DMS 273 (cell line): ENCODE measurements at regions not wholly inside any gene's neighbourhood (a gene's known extent, or its start where the extent isn't known, plus 50 kb on each side); places are given as distances from the start of the nearest gene placed in this dataset.

Experiments used
- DNase-seq: peaks from one replicate; lab custom pipeline; 2025; ENCODE audit not compliant: unreplicated experiment; lab: John Stamatoyannopoulos, UW

DNA sequence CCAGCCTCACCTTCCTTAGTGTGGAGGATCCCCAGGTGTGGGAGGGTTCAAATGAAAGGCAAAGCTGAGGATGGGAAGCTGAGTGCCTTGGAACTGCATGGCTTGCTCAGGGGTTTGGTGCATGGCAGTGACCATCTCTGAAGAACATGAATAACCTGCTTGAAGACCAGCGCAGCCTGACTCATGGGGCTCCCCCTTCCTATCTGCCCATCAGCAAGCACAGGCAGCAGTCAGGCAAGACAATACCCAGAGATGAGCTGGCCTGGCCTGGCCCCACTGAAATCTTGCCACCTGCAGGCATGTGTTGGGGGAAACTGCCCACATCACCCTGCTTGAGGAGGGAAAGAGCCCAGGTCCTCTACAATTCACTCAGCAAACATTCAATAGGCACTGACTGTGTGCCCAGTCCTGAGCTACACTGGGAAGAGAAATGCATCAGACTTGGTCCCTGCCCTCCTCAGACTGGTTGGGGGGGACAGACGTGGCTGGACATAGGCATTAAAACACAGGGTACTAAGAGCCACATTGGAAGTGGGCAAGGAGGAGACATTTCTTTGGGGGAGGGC, 105.0 kb upstream of the ALDH1B1 start:
- DNase-seq, result no peak

DNA sequence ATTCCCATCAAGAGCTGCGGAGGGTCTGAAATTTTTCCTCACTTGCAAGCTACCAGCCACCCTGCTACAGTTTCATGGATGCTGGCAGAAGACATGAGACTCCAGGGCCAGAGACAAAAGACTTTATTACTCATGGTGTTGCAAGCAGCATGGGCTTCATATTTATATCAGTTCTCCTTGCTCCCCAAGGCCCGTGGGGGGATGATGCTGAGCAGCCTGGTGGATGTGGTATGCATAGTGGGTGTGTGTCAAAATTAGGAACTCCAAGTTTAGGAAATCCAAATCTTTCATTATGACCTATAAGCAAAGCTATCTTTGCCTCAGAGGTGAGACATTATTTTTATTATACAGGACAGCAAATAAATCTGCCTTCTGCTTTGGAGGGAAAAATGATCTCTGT, 105.7 kb upstream of the ALDH1B1 start:
- no peak for DNase-seq

DNA sequence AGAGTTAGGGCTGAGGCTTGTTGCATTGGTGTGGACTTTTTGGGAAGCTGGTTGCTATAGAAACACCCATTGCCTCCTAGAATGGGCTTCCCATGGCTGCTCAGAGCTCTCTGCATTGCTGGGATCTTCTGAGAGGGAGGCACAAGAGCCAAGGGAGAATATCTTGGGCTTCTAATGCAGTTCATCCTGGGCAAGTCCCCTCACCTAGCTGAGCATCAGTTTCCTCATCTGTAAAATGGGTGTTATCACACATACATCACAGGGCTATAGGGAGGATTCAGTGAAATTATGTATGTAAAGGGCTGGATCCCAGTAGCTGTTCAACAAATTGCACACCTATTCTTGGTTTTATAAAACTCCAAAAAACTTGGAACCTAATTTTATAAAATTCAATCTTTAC, 106.1 kb upstream of the ALDH1B1 start:
- no peak for DNase-seq

DNA sequence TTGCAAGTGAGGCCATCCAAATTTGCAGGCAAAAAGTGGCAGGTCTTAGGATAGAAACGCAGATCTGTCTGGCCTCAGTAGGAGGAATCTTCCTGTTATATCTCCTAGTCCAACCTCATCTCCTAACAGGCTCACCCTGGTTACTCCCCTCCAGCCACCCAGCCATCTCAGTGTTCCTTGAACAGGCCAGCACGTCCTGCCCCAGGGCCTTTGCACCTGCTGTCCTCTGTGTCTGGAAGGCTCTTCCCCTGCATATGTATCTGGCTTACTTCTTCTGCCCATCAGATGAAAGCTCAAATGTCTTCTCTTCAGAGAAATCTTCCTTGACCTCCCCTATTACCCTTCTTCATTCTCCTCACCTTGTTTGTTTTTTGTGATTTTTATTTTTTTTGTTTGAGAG, 107.3 kb upstream of the ALDH1B1 start:
- DNase-seq, result no peak

DNA sequence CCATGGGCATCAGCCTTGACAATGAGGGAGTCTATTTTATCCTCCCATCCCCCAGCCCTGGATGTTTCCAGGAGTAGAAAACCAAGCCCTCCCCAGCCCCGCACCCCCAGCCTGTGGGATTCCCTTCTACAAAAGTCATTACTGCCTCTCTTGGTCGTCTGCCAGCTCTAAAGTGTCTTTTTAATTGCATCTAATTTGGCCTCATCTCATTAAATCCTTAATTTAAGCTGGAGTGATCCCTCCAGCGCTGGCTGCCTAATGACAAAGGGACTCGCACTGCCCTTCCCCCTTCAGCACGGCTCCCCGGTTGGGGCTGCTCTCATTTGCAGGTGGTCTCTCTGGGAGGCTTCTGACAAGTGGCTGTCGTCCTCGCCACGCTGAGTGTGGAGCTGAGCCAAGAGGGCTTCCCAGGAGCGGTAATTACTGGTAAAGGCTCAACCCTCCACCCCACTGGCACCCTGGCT, 107.9 kb upstream of the ALDH1B1 start:
- peak; percentile 23 for DNase-seq

DNA sequence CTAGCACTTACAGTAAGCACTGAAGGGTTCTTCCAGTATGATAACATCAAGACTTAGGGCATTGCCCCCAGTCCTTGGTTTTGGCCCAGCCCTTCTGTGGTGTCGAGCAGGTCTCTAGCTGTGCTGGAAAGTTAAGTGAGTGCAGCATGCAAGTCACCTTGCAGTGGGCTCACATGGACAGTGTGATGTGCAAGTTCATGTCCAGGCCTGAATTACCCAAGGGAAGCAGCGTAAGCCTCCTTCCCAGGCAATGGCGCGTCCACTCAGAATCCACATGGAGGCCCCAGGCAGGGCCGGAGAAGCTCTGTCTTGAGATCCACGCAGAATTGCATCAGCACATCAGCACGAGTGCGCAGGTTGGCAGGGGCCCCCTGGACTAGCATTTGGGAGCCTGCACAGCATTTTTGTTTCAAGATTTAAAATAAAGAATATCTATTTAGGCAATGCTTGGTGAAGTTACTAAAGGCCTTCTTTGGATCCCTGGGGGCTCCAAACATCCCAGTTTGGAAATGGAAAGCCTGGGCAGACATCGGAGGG, 108.4 kb upstream of the ALDH1B1 start:
- no peak for DNase-seq

DNA sequence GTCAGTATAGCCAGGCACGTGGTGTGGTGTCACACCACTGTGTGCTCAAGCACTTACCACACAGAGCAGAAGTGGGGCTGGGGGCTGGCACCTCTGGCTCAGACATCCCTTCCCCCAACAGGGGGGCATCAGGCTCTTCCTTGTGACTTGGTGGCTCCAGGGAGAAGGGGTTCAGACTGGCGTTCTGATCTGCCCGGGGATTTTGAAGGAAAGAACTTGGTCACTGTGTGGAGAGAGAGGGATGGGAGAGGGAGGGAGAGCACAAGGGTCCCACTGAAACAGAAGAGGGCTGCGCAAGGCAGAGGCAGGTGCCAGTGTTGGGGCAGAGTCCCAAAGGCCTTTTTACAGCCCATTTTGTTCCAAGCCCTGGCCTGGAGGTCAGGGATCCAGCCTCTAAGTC, 109.7 kb upstream of the ALDH1B1 start:
- DNase-seq, result no peak

DNA sequence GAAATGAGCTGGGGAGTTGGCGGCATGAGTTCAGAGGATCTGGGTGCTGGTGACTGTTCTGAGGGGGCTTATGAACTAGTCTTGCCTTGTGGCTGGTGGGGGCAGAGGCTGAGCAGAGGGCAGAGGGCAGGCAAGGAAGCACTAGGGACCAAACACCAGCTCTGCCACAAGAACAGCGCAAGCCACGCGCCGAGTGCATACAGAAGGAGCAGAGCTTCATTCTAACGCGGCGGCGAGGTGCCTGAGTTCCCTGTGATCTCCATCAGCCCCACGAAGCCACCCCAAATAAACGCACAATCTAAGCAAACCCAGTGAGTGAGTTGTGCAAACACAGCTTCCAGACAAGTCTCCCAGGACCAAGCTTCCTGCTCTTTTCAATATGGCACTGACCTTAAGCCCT, 110.6 kb upstream of the ALDH1B1 start:
- DNase-seq, result no peak

DNA sequence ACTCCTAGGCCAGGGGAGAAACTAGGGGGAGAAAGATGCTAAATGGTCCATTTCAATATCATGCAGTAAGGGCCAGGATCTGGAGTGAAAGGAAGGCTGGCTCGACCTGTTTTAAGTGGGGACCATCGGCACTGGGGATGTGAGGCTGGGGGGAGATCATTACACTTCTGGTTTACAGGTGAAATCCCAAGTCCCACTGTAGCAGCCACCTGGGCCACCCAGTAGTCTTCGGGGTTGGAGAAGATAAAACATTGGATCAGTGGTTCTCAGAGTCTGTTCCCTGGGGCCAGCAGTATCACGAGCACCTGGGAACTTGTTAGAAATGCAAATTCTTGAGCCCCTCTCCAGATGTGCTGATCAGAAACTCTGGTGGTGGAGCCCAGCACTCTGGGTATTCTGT, 111.3 kb upstream of the ALDH1B1 start:
- no peak for DNase-seq

DNA sequence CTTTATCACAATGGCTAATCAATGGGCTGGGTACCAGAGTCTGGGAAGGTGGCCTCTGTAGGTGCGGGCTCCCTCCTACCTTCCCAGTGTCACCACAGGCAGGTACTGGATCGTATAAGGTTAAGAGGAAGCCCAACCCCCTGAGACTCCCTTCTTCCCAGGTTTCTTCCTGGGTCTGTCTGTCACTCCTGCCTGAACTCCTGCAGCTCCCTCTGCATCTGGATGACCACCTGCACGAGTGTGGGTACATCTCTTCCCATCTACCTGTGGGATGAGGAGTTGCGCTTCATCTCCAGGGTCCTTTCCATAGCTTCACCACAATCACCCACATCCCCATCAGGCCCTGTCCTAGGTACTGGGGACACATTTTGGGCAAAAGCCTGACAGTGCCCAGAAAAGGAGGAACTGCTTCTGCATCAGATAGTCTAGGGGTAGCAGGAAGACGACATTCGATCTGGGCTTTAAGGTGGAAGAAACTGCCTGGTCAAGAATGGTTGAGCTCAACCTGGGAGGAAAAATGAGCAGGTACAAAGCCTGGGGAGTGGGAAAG, 112.2 kb upstream of the ALDH1B1 start:
- no peak for DNase-seq

DNA sequence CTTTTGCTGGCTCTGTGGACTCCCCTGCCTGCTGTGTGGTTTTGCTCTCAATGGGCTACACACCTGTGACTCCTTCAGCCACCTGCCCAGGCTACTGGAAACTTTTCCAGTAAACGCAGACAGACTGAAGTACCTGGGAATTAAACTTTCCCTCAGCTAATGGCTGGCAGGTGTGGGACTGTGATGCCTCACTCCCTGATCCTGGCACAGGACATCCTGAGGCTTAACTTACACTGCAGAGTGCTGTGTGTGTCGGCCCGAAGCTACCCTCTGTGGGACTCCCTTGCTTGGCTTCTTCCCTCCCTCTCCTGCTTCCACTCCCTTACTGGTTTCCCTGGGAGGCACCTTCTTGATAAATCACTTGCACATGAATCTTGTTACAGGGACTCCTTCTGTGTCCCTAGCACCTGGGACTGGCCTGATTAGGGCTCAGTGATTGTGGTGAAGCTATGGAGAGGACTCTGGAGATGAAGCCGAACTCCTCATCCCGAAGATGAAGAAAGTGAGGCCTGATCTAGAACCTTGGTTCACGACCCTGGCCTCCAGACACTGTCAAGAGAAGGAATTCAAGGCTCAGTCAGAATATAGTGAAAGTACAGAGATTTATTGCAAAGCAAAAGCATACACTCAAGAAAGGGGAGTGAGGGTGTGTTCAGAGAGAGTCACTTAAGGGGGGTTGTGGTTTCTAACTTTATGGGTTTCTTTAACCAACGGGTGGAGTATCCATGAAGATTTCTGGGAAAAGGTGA, 113.4 kb upstream of the ALDH1B1 start:
- DNase-seq, result no peak

DNA sequence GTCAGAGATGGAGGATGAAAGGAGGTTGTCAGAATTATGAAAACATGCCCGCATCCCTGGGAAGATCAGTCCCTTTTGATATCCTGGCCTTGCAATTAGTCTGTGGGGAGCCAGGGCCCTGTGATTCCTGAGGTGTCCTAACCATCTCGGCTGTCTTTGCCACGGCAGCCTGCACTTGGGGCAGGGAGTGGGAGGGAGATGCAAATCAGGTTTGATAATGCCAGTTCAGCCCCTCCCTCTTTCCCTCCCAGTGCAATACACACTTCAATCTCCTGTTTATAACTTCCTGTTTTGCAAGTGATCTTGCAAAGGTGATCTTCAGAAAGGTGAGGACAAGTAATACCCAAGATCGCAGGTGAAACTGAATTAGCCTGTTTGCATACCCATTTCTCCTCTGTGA, 114.0 kb upstream of the ALDH1B1 start:
- no peak for DNase-seq

DNA sequence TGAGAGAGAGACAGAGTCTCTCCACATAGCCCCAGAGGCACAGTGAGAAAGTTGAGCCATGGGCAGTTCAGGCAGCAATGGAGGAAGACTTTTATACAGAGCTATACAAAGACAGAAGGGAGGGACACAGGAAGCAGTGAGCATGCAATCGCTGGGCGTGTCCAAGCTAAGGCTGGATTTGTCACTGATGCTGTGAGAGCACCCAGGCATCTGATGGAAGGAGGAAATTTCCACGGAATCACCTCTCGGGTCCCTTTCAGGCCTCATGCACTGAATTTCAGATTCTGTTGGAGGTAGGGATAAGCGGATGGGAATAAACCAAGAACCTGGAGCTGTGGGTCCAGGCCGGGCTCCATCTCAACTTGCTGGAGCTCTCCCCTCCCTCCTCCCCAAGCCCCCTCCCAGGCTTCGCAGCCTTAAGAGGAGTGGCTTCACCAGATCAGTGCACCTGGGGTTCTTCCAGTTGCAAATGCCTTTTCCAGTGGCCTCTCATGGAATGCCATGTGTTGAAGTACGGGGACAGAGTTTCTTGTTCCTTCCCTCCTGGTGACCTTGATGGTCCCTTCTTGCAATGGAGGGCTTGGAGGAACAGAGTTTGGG, 114.8 kb upstream of the ALDH1B1 start:
- no peak for DNase-seq

DNA sequence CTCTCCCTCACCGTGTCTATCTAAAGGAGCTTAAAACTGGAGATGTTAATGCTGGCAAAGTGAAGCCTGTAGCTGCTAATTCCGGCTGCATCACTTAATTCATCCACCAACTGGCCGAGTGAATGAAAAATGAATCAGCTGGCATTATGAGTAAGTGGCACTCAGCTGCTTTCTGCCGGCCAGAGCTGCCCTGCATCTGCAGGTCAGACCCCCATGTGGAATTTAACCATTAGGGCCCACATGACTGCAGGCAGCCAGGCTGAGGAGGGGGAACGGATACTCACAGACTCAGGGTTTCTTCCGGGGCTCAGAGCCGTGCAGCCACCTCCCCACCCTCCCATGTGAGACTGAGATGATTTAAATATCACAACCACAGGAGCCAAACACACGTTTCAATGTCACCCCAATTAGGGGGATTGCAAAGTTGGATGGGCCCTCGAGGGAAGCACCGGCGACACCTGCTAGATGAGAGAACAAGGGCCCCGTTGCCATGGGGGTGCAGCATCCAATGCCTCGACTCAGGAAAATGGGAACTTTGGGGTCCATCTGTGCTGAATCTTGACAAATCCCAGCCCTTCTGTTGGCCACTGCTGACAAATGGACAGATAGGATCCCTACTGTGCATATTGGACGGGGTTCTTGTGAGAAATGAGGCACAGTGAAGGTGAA, 115.6 kb upstream of the ALDH1B1 start:
- DNase-seq, result no peak

DNA sequence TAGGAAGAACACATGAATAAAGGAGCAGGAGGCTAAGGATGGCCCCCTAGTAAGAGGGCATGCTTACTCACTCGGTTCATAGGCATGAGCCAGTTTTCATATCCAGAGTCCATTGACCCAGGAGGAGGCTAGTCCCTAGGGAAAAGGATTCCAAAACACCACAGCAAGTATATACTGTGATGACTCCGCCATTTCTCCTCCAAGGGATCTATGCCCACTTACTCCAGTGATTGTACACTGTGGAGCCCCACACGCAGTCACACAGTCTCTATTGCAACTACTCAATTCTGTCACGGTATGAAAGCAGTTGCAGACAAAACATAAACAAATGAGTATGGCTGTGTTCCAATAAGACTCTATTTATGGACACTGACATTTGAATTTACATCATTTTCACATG, 117.7 kb upstream of the ALDH1B1 start:
- no peak for DNase-seq

DNA sequence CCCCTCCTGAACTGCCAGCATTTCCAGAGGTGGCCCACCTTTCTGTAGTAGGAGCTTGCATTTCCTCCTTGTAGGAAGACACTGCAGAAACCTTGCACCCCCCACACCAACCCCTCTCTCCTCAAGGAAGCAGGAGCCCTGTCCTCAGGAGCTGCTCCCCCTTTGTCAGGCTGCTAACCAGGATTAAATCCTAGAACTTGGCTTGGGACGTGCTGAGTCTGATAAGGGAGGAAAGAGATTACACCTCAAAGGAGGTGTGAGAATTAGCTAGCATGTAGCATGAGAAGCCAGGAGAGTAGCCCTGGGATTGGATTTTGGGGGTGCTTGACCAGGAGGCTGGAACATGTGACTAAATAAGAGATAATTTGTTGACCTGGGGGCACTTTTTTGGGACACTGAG, 119.8 kb upstream of the ALDH1B1 start:
- DNase-seq, result no peak

DNA sequence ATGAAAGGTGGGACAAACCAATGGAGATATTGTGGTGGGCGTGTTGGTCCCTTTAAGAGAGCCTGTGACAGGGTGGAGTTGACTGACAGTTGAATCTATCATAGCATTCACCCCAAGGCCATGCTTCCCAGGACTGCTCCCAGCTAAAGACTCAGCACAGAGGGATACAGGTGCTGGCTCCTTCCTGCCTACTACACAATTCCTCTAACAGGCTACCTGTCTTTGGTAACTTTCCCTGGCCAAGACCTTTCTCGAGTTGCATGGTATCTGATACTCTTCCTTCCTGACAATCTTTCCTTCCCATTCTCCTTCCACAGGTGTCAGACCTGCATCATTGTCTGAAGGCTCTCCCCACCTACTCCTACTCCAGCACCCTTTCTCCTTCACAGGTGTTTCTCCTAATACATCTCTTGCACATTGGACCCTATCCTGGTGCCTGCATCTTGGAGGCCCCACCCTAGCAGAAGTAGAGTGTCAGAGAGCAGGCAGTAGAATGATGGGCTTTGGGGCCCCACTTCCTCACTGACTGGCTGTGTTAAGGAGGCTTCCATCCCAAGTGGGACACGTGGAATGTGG, 120.7 kb upstream of the ALDH1B1 start:
- DNase-seq, result no peak

DNA sequence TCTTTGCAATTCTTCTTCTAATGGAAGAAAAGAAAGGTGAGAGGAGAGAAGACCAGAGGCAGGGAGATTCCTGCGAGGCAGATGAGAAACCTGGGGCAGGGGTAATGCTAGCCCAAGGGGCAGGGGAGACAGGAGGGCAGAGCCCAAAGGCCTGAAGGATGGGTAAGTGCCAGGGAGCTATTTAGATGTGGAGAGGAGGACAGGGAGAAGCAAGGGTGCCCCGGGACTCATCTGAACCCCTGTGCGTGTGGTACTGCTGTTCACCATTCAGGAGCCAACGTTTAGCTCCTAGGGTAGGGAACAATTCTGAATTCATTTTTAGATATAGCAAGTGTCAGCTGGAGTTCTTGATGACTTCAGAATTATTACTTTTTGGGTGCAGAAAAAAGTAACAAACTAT, 122.7 kb upstream of the ALDH1B1 start:
- no peak for DNase-seq

DNA sequence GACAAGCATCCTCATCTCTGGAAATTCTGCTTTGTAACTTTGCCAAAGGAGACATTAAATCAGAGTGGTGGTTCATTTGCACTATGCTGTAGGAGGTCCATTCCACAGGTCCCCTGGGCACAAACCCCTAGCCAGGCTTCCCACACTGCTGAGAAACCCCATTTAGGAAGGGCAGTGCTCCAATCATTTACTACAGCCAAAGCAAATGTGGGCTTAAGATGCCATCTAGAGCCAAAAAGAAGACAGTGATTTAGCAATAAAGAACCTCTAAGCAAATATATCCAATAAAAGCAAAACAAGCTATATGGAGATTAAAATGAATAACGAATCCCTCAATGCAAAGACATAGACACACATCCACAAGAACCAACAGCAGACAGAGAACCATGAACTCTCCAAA, 129.0 kb upstream of the ALDH1B1 start:
- peak; percentile 52 for DNase-seq

DNA sequence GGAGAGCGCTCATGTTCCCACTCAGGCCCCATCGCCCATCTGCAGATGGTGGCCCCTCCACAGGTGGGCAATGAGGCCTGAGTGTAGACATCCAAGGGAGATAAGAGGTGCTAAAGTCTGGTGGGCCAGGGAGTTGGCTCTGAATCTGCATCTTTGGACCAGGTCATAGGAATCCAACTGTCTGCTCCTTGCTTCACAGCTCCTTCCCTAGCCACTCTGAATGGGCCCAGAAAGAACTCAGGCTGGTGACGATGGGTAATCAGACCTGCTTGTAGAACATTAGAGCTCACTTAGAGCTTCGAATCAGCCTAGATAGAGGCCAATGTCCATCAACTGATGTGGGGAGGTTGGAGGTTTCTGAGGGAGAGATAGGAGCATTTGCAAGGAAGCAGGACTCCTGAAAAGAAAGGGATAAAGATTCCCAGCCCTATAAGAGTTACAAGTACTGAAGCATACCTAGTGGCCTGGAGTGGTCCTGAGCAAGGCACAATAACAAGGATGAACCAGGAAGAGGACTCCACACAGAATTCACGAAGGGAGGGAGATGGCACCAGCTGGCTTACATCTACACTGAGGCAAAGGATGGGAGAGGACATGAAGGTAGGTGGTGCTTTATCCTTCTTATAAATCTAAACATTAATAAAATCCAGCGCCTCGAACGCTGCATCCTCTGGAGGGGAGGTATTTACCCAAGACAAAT, 132.8 kb upstream of the ALDH1B1 start:
- no peak for DNase-seq

DNA sequence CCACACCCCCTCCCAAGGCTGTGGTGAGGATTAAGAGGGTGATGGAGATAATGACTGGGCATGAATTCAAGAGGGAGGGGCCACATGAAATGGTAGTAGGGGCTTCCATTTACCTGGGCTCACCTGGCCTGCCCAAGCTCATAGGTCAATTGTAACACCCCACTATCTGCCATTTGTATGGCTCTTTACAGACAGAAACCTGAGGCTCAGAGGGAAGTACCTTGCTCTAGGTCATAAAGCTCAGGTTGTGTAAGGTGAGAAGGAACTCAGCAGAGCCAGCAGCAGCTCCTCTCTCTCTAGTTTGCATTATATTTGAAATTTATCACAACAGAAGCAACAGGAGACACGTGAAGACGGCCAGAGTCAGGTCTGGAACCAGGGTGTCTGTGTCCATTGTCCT, 133.4 kb upstream of the ALDH1B1 start:
- no peak for DNase-seq
